Stimulated activated CD4-positive, alpha-beta T cell treated with anti-CD3 and anti-CD28 coated beads, Interleukin-4, amount 100 ng/mL, for 4 hours (primary cell): ENCODE measurements at regions not wholly inside any gene's neighbourhood (a gene's known extent, or its start where the extent isn't known, plus 50 kb on each side); places are given as distances from the start of the nearest gene placed in this dataset.
"Not testable (repeated sequence)": the region's sequence is repeated elsewhere in the genome, so short reads cannot be mapped to it uniquely, and the experiment has no call there.

Source experiments
- DNase-seq, 2 experiments: peaks; one replicate each; pipeline ENCODE4 v3.0.0-alpha.2; 2020

DNA sequence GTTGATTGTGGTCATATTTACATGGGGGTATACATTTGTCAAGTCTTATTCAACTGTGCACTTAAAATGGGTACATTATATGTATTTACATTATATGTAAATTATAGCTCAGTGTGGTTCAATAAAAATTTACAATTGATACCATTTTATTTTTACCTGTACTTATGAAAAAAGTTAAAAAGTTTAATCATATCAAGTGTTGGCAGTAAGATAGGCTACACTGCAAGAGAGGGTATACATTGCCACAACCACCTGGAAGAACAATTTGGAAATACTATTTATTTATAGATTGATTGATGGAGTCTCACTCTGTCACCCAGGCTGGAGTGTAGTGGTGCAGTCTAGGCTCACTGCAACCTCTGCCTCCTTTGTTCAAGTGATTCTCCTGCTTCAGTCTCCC, 453.3 kb downstream of the XYLT1 start:
- DNase-seq: no peak

DNA sequence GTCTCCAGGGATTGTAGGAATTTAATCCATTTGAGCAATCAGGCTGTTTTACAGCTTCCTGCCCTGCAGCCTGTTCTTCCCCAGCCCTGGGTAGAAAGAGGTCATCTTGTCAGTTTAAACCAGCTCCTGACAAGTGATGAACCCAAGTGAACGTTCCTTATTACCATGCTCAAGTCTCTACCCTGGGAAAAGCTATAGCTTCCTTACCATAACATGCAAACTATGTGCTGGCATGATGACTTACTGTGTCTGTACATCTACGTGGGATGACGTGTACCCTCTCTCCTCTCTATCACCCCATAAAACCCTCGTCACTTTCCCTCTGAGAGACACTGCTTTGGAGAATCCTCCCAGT, 452.2 kb downstream of the XYLT1 start:
- no peak for DNase-seq

- DNase-seq: no peak
Measured at GRCh38 chr16:17019366-17019765, 451.4 kb downstream of the XYLT1 start.

DNA sequence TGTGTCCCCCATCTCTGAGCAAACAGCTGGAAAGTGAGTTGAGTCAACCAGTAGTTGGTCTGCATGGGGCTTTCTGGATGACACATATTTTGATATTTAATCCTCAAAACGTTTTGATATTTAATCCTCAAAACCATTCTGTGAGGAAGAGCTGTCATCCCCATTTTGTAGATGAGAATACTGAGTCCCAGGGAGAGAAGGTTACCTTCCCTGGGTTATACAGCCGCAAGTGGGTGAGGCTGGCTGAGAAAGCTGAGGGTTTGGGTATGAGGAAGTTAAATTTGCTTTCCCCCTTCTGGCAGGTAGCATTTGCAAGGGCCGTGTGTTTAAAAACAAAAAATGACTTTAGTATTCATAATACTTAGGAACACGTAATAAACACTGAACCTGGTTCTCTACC, 447.2 kb downstream of the XYLT1 start:
- DNase-seq: no peak

DNA sequence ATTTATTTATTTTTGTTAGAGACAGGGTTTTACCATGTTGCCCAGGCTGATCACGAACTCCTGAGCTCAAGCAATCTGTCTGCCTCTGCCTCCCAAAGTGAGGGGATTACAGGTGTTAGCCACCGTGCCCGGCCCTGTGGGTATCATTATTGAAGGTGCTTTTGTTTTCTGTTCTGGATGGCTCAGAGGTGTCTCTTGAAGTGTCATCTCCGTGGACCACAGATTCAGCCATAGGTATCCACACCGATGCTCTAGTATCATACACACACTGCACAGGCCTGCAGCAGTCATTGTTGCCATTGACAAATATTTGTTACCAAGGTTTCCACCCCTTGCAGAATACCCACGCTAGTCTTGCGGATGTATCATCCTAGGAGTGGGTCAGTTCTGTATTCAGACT, 446.2 kb downstream of the XYLT1 start:
- no peak for DNase-seq

- peak in 1 of 2 experiments; percentile 15 for DNase-seq
Measured at GRCh38 chr16:17026600-17027242, 444.0 kb downstream of the XYLT1 start.

GRCh38 chr16:17027488-17028129, 443.2 kb downstream of the XYLT1 start:
- DNase-seq: no peak

- DNase-seq: no peak
Measured at GRCh38 chr16:17029602-17030350, 441.0 kb downstream of the XYLT1 start.

GRCh38 chr16:17031484-17032268, 439.1 kb downstream of the XYLT1 start:
- DNase-seq: no peak

DNA sequence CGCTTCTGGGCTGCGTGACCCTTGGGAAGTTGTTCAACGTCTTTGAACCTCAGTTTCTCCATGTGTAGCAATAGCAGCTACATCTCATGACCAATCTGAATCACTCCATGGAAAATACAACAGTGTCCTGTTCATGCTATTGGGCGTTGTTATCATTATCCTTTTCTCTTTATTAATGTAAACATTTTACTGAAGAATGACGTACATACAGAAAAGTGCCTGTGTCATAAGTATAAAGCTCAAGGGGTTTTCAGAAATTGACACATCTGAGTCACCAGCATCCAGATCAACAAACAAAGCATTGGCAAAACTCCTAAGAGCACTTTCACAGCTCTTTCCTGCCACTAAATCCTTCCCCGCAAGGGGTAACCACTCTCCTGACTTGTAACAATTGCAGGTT, 438.4 kb downstream of the XYLT1 start:
- DNase-seq: no peak

DNA sequence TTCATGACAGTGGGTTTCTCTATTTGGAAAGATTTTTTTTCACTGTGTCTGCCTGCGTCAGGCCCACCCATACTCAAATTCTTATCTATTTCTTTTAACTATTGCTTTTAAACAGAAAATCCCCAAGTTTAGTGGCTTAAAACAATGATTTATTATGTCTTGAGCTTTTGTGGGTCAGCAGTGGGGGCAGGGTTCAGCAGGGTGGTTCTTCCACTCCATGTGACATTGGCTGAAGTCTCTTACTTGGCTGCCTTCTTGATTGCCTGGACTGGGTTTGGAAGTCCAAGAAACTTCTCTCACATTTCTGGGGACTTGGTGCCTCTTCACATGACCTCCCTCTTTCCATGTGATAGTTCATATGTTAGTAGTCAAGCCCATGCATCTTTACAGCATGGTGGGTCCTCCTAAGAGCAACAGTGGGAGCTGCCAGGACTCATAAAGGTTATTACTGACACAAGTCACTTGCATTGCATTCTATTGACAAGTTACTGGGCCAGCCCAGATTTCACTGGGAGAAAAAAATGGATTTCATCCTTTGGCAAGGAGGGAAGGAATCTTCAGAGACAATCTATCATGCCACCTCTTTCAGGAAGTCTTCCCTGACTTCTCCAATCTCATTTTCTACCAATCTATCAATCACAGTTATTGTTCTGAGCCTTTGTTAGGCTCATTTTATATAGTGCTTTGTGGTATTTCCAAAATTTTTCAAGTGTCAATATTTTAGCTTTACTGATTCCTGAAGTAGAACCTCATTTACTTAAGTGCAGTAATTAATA, 436.1 kb downstream of the XYLT1 start:
- no peak for DNase-seq

- DNase-seq: no peak
Measured at GRCh38 chr16:17037499-17037898, 433.3 kb downstream of the XYLT1 start.

DNA sequence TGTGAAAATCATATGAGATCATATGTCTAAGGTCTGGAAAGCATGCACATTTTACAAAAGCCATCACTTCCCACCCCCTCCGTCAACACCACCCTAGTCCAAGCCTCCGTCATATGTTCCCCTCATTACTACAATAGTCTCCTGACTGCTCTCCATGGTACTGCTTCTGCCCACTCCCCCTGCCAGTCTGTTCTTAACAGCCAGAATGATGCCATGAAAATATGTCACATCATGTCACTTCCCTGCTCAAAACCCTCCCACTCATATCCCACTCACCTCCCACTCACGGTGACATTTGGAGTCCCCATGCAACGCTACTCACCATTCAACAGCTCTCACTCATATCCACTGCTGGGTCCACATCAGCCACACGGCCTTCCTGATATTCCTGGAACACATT, 432.3 kb downstream of the XYLT1 start:
- DNase-seq: no peak

DNA sequence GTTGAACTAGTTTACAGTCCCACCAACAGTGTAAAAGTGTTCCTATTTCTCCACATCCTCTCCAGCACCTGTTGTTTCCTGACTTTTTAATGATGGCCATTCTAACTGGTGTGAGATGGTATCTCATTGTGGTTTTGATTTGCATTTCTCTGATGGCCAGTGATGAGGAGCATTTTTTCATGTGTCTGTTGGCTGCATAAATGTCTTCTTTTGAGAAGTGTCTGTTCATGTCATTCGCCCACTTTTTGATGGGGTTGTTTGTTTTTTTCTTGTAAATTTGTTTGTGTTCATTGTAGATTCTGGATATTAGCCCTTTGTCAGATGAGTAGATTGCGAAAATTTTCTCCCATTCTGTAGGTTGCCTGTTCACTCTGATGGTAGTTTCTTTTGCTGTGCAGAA, 421.7 kb downstream of the XYLT1 start:
- DNase-seq: not testable (repeated sequence)

DNA sequence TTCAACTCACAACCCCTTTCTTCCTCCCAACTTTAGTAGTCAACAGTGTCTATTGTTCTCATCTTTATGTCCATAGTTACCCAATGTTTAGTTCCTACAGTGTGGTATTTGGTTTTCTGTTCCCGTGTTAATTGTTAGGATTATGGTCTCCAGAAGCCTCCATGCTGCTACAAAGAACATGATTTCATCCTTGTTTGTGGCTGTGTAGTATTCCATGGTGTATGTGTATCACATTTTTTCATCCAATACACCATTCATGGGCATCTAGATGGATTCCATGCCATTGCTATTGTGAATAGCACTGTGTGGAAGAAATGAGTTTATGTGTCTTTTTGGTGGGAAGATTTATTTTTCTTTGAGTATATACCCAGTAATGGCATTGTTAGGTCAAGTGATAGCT, 420.3 kb downstream of the XYLT1 start:
- no peak for DNase-seq
